Activated CD8-positive, alpha-beta memory T cell treated with anti-CD3 and anti-CD28 coated beads, Interleukin-2, amount 10 ng/mL, durations not matched to agents 7 days and 5 days (primary cell): ENCODE measurements at regions not wholly inside any gene's neighbourhood (a gene's known extent, or its start where the extent isn't known, plus 50 kb on each side); places are given as distances from the start of the nearest gene placed in this dataset.

Source experiments
- ATAC-seq: fragments of 150-1000 bp; cut with Tn5 transposase; one replicate; pipeline ENCODE4 v1.10.0; 2021; ENCODE audit warnings: moderate library complexity
- CTCF ChIA-PET: fragments of 350-600 bp; sonication (Branson Sonifier 250); formaldehyde crosslinking; loops from one replicate; lab custom pipeline; 2021; ENCODE audit warnings: antibody characterized with exemption; lab: Charles Lee
- DNase-seq: peaks from one replicate; pipeline ENCODE4 v3.0.0-alpha.2; 2020
- H3K27ac Mint-ChIP-seq: one replicate; pipeline ENCODE4 v1.8.0; 2021; ENCODE audit warnings: mild to moderate bottlenecking, mixed read lengths
- H3K27me3 Mint-ChIP-seq: one replicate; pipeline ENCODE4 v1.8.0; 2021; ENCODE audit warnings: mixed read lengths
- H3K36me3 Mint-ChIP-seq: one replicate; pipeline ENCODE4 v1.8.0; 2021; ENCODE audit warnings: mild to moderate bottlenecking, mixed read lengths
- H3K4me1 Mint-ChIP-seq: one replicate; pipeline ENCODE4 v1.8.0; 2021; ENCODE audit warnings: mixed read lengths
- H3K4me3 Mint-ChIP-seq: one replicate; pipeline ENCODE4 v1.8.0; 2021; ENCODE audit warnings: mild to moderate bottlenecking, moderate library complexity, mixed read lengths
- H3K9me3 Mint-ChIP-seq: one replicate; pipeline ENCODE4 v1.8.0; 2022; ENCODE audit warnings: low read depth, mixed read lengths

DNA sequence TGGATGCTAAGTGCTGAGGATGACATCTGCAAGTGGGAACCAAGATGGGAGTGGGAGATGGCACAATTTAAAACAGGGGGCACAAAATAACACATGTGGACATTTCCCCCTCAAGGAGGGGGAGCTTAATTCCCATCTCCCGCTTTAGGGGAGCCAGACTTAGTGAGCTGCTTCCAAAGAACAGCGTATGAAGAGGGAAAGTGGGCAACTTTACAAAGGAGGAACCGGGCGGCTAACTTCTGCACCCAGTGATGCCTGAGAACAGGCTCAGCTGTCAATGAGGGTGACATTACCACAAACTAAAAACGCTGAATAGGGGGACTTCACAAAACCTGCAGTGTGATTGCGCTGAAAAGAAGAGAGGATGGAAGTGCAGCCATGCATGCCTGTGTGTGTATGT is 95.5 kb upstream of the NXT1 start:
- H3K27me3 Mint-ChIP-seq: no peaks in the 10 kb centered on the region
- CTCF ChIA-PET: no interaction called here
- H3K4me3 Mint-ChIP-seq: no peak overlapping the region

DNA sequence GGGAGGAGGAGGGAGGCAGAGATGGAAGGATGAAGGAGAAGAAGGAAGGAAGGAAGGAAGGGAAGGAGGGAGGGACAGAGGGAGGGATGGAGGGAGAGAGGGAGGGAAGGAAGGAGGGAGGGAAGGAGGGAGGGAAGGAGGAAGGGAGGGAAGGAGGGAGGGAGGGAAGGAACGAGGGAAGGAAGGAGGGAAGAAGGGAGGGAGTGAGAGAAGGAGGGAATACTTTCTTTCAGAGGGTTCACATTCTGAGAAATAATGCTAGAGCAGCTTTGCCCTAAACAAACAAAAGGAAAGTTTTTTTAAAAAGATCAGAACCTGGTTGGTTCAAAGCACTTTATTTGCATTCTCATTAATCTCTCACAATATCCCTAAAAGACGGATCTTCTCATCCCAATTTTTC is 96.1 kb upstream of the NXT1 start:
- Mint-ChIP-seq H3K9me3 (no peaks in the 10 kb centered on the region), H3K4me1 (no peaks in the 10 kb centered on the region), H3K27ac (no peak overlapping the region), H3K4me3 (no peak overlapping the region), H3K27me3 (no peaks in the 10 kb centered on the region), H3K36me3 (no peaks in the 10 kb centered on the region)
- no peak for DNase-seq
- ATAC-seq: no peak
- CTCF ChIA-PET: no interaction called here

More for the DNA sequence above, 95.5 kb upstream of the NXT1 start:
- ATAC-seq (no peak), DNase-seq (no peak)
- Mint-ChIP-seq H3K27ac (no peak overlapping the region), H3K4me1 (no peaks in the 10 kb centered on the region), H3K36me3 (no peaks in the 10 kb centered on the region), H3K9me3 (no peaks in the 10 kb centered on the region)

DNA sequence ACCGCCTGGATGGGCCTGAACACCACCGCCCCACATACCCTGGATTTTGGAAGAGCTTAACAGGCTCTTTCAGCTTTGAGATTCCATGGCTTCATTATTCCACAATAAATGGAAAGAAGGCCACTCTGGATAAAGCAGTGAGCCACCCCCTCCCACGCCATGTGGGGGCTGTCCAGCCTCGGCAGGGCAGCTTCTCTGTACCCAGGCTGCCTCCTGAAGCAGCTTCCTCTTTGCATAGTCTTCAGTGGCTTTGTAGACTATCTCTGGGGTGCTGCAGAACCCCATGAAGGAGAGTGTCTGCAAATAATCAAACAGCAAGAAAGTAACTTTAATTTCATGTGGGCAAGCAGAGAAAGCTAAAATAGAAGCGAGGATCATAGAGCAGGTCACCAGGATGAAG is 96.6 kb upstream of the NXT1 start:
- Mint-ChIP-seq H3K36me3 (no peaks in the 10 kb centered on the region), H3K4me3 (no peak overlapping the region), H3K9me3 (no peaks in the 10 kb centered on the region), H3K4me1 (no peaks in the 10 kb centered on the region), H3K27me3 (no peaks in the 10 kb centered on the region), H3K27ac (no peak overlapping the region)
- CTCF ChIA-PET: no interaction called here
- ATAC-seq: no peak
- DNase-seq: peak; percentile 11

DNA sequence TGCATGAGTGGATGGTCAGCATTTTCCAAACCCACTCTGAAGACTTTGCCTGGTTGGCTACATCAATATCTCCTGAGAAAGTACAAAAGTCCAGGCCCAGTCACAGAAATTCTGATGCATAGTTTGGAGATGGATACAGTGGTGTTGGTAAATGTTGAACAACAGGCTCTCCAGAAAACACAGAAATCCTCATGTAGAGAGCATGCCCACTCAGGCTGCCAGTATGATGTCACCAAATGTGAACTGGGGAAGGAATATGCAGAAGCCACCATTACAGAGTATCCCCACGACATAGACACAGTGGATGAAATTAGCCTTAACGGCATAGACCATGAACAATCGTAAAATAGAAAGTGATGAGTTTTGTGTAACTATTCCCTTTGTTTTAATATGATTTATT is 97.1 kb upstream of the NXT1 start:
- H3K27me3 Mint-ChIP-seq: no peaks in the 10 kb centered on the region
- no peaks in the 10 kb centered on the region for H3K36me3 Mint-ChIP-seq
- DNase-seq: no peak
- H3K4me3 Mint-ChIP-seq: no peak overlapping the region
- no peak overlapping the region for H3K27ac Mint-ChIP-seq
- H3K9me3 Mint-ChIP-seq: no peaks in the 10 kb centered on the region
- no peaks in the 10 kb centered on the region for H3K4me1 Mint-ChIP-seq
- CTCF ChIA-PET: no interaction called here
- ATAC-seq: no peak

DNA sequence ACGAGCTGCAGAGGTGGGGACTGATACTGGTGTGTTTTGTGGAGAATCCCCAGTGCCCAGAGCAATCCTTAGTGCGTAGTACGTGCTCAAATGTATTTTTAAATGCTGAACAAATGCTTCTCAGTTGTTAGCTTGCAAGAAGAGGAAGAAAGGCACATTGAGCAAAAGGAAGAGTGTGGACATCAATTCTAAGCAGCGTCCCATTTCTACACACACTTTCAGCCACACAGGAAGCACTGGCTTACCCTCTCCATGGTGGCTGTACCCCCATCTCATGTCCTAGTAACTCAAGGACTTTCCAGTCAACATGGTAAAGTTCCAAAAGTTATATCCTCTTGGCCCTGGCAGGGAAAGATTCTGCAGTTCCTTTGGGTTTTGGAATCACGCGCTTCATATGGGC is 98.8 kb upstream of the NXT1 start:
- Mint-ChIP-seq H3K27ac (no peak overlapping the region), H3K4me1 (no peaks in the 10 kb centered on the region), H3K36me3 (no peaks in the 10 kb centered on the region), H3K4me3 (no peak overlapping the region), H3K27me3 (no peaks in the 10 kb centered on the region), H3K9me3 (no peaks in the 10 kb centered on the region)
- ATAC-seq (no peak), DNase-seq (no peak)
- CTCF ChIA-PET: no interaction called here

DNA sequence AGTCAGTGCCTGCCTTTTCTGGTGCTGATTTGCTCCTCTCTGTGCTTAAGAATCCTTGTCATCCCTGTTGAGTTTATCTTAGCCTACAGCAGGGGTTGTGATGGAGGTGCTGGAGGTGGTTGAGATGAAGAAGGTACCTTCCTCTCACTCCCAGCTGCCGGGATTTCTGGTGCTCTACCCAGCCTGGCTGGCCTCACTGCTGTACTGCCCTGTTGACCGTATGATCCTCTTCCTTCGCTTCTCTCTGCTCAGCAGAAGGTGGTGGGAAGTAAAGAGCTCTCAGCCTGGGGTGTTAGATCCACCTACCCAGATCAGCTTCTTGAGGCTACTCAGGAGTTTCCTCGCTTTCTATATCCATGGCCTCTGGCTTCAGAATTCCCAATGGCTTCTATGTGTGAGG is 101.0 kb upstream of the NXT1 start:
- no peak for ATAC-seq
- Mint-ChIP-seq H3K27me3 (no peaks in the 10 kb centered on the region), H3K4me1 (no peaks in the 10 kb centered on the region), H3K4me3 (no peak overlapping the region), H3K9me3 (no peaks in the 10 kb centered on the region), H3K36me3 (no peaks in the 10 kb centered on the region), H3K27ac (no peak overlapping the region)
- CTCF ChIA-PET: no interaction called here
- no peak for DNase-seq

DNA sequence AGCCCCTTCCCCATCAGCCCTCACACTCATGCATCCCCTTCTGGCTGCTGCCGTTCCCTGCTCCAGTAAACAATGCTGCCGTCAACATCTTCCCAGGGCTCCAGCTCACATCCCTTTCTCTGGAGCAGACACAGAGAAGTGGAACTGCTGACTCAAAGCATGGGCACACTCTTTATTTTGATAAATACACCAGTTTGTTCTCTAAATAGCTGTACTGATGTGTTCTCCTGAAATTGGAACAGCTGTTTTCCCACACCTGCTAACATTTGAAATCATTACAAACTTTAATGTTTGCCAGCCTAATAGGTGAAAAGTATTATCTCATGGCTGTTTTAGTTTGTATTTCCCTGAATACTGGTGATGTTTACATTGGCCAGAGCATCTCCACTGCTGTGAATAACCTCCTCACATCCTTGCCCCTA is 102.1 kb upstream of the NXT1 start:
- H3K27me3 Mint-ChIP-seq: no peaks in the 10 kb centered on the region
- CTCF ChIA-PET: no interaction called here
- ATAC-seq: no peak
- H3K36me3 Mint-ChIP-seq: no peaks in the 10 kb centered on the region
- H3K4me1 Mint-ChIP-seq: no peaks in the 10 kb centered on the region
- peak; percentile 11 for DNase-seq
- no peak overlapping the region for H3K27ac Mint-ChIP-seq
- H3K4me3 Mint-ChIP-seq: no peak overlapping the region
- H3K9me3 Mint-ChIP-seq: no peaks in the 10 kb centered on the region

DNA sequence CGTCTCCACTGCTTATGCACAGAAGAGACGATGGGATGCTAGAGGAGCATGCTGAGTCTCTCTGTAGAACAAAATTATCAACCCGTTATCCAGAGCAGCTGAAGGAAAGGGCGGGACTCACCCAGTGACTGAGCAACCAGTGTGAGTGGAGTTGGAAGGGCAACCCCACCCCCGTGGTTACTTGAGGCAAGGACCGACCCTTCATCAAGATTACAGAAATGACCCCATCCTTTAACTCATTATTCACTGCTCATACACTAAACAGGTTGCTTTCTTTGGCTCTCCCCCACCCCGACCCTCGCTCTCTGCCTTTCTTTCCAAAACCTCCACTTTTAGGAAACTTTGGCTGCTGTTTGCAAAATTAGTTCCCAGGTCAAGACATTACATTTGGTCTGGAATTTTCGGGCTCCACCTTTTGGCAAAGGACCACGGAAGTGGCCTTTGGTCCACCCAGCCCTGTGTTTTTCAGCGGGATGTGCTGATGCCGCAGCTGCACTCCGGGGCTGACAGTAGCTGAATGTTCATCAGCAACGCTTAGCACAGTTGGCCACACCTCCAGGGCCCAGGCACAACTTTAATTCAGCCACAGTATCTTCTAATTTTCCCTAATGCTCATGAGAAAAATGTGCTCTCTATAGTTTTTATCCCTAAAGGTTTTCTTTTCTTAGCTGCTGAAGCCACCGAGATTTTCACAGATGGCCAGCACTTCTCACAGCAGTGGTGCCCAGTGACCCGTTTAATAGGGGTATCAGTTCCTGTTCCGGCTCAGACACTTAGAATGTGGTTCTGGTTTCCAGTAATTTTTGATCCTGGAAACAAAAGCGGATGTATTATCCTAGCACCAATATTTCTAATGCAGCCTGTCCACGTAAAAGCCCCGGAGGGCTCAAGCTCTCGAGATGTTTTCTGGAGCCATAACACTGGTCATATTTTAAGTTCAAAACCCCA is 103.6 kb upstream of the NXT1 start:
- DNase-seq (peak; percentile 16), ATAC-seq (no peak)
- Mint-ChIP-seq H3K4me3 (no peak overlapping the region), H3K27ac (no peak overlapping the region), H3K9me3 (no peaks in the 10 kb centered on the region), H3K36me3 (no peaks in the 10 kb centered on the region), H3K4me1 (no peaks in the 10 kb centered on the region), H3K27me3 (no peaks in the 10 kb centered on the region)
- CTCF ChIA-PET: no interaction called here

DNA sequence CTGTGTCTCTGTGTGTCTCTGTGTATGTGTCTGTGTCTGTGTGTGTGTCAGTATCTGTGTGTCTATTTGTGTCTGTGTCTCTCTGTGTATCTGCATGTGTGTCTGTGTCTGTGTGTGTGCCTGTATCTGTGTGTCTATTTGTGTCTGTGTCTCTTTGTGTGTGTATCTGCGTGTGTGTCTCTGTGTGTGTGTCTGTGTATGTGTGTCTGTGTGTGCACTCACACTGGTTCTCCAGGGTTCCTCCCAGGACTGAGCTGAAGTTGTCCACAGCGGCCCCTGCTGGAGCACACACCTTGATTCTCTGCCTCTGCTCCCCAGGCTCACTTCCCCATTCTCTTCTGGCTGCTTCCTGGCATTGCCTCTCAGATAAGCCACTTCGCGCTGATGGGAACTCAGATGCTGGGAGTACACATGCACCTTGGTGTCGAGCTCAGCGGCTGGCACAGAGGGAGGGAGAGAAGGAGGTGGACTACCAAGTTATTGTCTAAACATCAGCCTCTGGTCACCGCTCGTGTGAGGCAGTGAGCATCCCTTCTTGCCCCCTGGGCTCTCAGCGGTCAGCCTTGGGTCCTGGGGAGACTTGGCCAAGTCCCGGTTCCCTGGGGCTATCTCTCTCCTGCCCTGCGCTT is 104.9 kb upstream of the NXT1 start:
- Mint-ChIP-seq H3K4me3 (no peak overlapping the region), H3K27ac (no peak overlapping the region), H3K9me3 (no peaks in the 10 kb centered on the region), H3K27me3 (no peaks in the 10 kb centered on the region), H3K4me1 (no peaks in the 10 kb centered on the region), H3K36me3 (no peaks in the 10 kb centered on the region)
- CTCF ChIA-PET: interaction anchor here (0.6 to 2.0 kb wide), 3 partner anchors 11 to 554 kb away, joined by 3 to 7 read pairs (median 4); no protein-coding TSS in a partner anchor
- DNase-seq (peak; percentile 39), ATAC-seq (peak; percentile 33)

DNA sequence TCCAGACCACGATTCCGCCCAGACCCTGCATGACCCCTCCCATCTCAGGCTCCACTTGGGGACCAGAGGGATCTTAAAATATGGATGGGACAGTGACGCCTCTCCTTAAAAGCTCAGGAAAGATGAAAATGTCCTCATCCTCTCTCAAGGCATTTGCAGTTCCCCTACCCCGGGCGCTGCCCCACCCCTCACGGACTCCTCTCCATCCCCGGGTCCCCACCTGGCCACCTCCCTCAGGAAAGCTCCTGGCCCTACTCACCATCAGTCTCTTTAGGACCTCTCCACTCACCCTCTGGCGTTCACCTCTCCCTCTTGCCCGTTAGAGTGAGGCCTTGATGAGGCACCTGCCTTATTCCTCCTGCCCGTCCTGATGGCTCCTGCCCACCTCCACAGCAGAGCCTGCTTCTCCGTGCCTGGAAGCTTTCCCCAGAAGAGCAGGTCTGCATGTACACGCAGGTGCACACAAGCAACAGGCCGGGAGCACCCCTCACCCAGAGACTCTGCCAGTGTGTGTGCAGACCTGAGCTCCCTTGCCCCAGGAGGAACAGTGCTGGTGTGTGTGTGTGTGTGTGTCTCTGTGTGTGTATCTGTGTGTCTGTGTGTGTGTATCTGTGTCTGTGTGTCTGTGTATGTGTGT is 105.6 kb upstream of the NXT1 start:
- no peaks in the 10 kb centered on the region for H3K9me3 Mint-ChIP-seq
- no peak overlapping the region for H3K27ac Mint-ChIP-seq
- H3K36me3 Mint-ChIP-seq: no peaks in the 10 kb centered on the region
- H3K4me3 Mint-ChIP-seq: no peak overlapping the region
- no peaks in the 10 kb centered on the region for H3K27me3 Mint-ChIP-seq
- peak; percentile 5 for DNase-seq
- ATAC-seq: no peak
- CTCF ChIA-PET: interaction anchor here (1.1 to 2.0 kb wide), 2 partner anchors 10 to 194 kb away, joined by 3 to 7 read pairs; no protein-coding TSS in a partner anchor
- H3K4me1 Mint-ChIP-seq: no peaks in the 10 kb centered on the region

DNA sequence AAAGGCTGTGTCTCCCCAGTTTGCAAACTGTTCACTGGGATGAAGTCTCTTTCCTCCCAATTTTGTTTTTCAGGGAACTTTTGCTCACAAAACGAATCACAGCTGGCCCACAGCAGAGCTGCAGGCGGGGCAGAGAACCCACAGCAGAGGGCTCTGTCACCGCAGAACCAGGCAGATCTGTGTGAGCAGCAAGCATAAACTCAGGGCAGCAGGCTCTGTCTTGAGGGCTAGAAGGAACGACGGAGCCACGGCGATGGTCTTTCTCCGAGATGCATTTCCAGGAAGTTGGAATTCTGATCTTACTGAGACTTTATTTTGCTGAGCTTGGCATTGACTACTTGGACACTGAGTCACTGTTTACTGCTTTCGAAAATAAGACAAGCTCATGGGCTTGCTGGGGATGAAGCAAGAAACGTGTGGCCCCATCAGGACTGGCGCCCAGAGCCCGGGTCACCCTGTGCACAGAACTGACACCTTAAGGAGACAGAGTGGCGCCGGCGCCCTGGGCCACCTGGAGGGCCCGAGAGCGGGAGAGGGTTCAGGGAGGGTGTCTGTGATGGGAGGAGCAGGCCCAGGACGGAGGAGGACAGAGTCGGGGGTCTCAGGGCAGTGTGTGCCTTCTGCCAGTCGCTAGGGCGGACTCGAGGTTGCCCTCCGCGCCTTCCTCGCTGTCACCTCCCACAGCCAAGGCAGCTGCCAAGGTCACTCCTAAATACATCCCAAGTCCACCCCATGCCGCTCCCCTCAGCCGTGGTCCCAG is 106.3 kb upstream of the NXT1 start:
- peak; percentile 18 for DNase-seq
- Mint-ChIP-seq H3K36me3 (no peaks in the 10 kb centered on the region), H3K4me3 (no peak overlapping the region), H3K4me1 (no peaks in the 10 kb centered on the region), H3K27me3 (no peaks in the 10 kb centered on the region), H3K27ac (no peak overlapping the region), H3K9me3 (no peaks in the 10 kb centered on the region)
- no peak for ATAC-seq
- CTCF ChIA-PET: interaction anchor here (0.9 to 2.0 kb wide), 3 partner anchors 9 to 194 kb away, joined by 3 to 7 read pairs (median 3); no protein-coding TSS in a partner anchor

DNA sequence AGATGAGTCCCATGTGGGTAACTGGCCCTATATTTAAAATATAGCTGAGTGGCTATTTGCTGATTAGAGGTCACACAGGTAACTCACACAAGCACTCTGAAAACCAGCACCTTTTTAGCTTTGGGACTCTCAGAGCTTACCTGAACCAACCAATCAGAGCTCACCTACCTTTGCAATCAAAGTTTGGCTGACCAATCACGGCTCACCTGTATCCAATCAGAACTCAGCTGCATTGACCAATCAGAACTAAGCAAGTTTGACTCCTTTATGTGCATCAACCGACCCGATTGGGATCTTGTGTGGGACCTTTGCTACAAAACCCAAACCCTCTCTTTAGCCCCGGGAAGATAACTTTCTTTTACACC is 106.8 kb upstream of the NXT1 start:
- H3K27me3 Mint-ChIP-seq: no peaks in the 10 kb centered on the region
- ATAC-seq (no peak), DNase-seq (no peak)
- no peaks in the 10 kb centered on the region for H3K4me1 Mint-ChIP-seq
- H3K36me3 Mint-ChIP-seq: no peaks in the 10 kb centered on the region
- CTCF ChIA-PET: interaction anchor here (0.9 to 1.1 kb wide), 2 partner anchors 11 to 193 kb away, joined by 3 read pairs; no protein-coding TSS in a partner anchor
- H3K4me3 Mint-ChIP-seq: no peak overlapping the region
- H3K27ac Mint-ChIP-seq: no peak overlapping the region
- H3K9me3 Mint-ChIP-seq: peaks cover 4% of the 10 kb centered on the region

DNA sequence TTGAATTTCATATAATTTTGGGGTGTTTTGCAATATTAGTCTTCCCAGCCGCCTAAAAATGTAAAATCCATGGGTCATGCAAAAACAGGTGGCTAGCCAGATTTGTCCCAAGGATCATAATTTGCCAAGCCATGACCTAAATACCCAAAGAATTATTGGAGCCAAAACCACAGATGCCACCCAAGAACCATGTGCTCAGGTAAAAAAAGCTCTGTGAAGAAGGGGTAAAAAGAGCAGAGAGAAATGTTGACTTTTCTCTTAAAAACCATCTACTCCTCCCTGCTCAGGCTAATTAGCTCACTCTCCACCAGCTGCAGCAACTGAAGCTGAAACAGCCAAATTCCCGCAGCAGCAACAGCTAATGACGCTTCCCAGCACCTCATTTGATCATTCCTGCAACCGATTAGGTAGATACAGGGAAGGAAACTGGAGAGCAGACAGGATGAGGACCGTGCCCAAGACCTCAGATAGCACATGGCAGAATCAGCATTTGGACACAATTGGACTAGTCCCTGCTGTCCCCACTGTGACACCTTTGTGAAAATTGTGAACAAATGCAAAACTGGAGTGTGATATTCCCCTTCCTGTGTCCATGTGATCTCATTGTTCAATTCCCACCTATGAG is 107.9 kb upstream of the NXT1 start:
- Mint-ChIP-seq H3K9me3 (peaks cover 4% of the 10 kb centered on the region), H3K27me3 (peaks cover 5% of the 10 kb centered on the region), H3K27ac (no peak overlapping the region), H3K4me1 (no peaks in the 10 kb centered on the region), H3K4me3 (no peak overlapping the region), H3K36me3 (no peaks in the 10 kb centered on the region)
- DNase-seq (peak; percentile 28), ATAC-seq (no peak)
- CTCF ChIA-PET: no interaction called here
